ENCODE measurements at regions not wholly inside any gene's neighbourhood (a gene's known extent, or its start where the extent isn't known, plus 50 kb on each side); places are given as distances from the start of the nearest gene placed in this dataset.

DNA sequence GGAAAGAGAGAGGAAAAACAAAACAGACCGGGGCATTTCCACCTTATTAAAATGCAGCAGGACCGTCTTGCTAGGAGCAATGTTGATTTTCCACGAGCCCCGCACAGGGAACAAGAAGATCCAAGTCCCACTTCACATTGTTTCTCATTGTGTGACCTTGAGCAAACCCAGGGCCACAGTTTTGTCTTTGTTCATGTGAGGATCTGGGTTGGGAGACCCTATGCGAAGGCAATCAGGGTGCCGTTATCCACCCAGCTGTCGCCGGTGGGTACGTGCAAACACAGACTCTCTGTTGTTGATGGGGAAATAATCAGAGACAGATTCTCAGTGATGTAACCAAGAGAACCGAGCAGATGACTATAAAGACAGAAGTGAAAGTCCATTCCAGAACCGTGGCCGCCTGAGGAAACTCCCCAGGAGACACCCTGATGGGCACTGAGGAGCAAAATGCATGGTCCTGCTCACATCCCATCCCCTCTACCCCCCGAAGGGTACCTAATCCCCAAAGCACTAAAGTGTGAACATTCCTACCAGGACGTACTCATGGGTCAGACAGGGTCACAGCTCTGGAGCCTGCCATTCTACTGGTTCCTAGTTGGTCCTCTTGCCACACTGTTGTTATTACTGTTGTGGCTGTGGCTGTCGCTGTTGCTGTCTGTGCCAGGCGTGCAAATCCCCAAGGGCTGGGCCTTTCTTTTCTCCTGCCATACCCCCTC is 102.7 kb upstream of the RBPJ start:
- no peak overlapping the region for H2BK5ac ChIP-seq (ENCODE audit: low read depth, low read length)
- FAIRE-seq, result no peak
- CTCF ChIA-PET (ENCODE audit: partially characterized antibody), result interaction anchor here (0.7 to 2.5 kb wide), 3 partner anchors 11 to 136 kb away, joined by 3 to 6 read pairs (median 3); no protein-coding TSS in a partner anchor
- POLR2A ChIA-PET (ENCODE audit: partially characterized antibody), result no interaction called here
- H3K36me3 ChIP-seq (ENCODE audit: control insufficient read depth in 2 of 4, insufficient read depth in 4 of 4, low read length in 3 of 4), result no peaks in the 10 kb centered on the region
- H4K8ac ChIP-seq (ENCODE audit: extremely low read depth, insufficient read depth, low read length), result no peak overlapping the region
- H4K91ac ChIP-seq (replicated peaks; ENCODE audit: insufficient read length, low read length), result no peak overlapping the region
- TF ChIP-seq SP4 (IDR thresholded peaks at IDR 0.05; ENCODE audit: low read length), result no peak
- TF ChIP-seq, protein P1, sequence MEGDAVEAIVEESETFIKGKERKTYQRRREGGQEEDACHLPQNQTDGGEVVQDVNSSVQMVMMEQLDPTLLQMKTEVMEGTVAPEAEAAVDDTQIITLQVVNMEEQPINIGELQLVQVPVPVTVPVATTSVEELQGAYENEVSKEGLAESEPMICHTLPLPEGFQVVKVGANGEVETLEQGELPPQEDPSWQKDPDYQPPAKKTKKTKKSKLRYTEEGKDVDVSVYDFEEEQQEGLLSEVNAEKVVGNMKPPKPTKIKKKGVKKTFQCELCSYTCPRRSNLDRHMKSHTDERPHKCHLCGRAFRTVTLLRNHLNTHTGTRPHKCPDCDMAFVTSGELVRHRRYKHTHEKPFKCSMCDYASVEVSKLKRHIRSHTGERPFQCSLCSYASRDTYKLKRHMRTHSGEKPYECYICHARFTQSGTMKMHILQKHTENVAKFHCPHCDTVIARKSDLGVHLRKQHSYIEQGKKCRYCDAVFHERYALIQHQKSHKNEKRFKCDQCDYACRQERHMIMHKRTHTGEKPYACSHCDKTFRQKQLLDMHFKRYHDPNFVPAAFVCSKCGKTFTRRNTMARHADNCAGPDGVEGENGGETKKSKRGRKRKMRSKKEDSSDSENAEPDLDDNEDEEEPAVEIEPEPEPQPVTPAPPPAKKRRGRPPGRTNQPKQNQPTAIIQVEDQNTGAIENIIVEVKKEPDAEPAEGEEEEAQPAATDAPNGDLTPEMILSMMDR (IDR thresholded peaks at IDR 0.05; ENCODE audit: control extremely low read depth in 1 of 3, insufficient read depth in 1 of 3, low read depth in 1 of 3, low read length in 3 of 3), result no peak
- no peak for TF ChIP-seq SP1 (IDR thresholded peaks at IDR 0.05; ENCODE audit: low read depth, low read length)
- TF ChIP-seq POLR2A (IDR thresholded peaks at IDR 0.05; ENCODE audit: control extremely low read depth in 1 of 2, low read depth in 2 of 2, low read length in 2 of 2), result no peak
- no peak for TF ChIP-seq MAFK (IDR thresholded peaks at IDR 0.05; ENCODE audit: low read depth, low read length)
- no peak for TF ChIP-seq EP300 (IDR thresholded peaks at IDR 0.05; ENCODE audit: borderline replicate concordance in 1 of 2, low read depth in 2 of 2, low read length in 2 of 2)
- H2BK12ac ChIP-seq (ENCODE audit: low read depth, low read length), result no peak overlapping the region; the same call in 1 of the 2 replicates
- no peaks in the 10 kb centered on the region for H3K23me2 ChIP-seq (ENCODE audit: low read depth, low read length)
- no peak overlapping the region for H3K4me2 ChIP-seq (ENCODE audit: insufficient read depth in 1 of 2, low read depth in 2 of 2, low read length in 2 of 2)
- no peaks in the 10 kb centered on the region for H3K79me2 ChIP-seq (ENCODE audit: control insufficient read depth in 1 of 2, insufficient read depth in 2 of 2, low read length in 2 of 2)
- 91% methylated on average over 16 of the region's 16 CpGs; no CpG with 5 or more reads in 1 of the 2 experiments for WGBS, 2 experiments (ENCODE audit: extremely low coverage in 1 of 2, insufficient coverage in 1 of 2, insufficient read length in 1 of 2, insufficient replicate concordance in 2 of 2, low coverage in 1 of 2, low lambda C conversion rate in 2 of 2, missing lambda C conversion rate in 1 of 2)
- no peak overlapping the region for H2AK5ac ChIP-seq (ENCODE audit: low read depth, low read length)
- no peak overlapping the region for H2BK120ac ChIP-seq (replicated peaks; ENCODE audit: low read depth, low read length)
- H3K14ac ChIP-seq (ENCODE audit: insufficient read length), result no peak overlapping the region
- H3K27me3 ChIP-seq (replicated peaks in 1 of 4; ENCODE audit: control insufficient read depth in 3 of 4, extremely low read depth in 1 of 4, insufficient read depth in 3 of 4, low read length in 3 of 4), result no peaks in the 10 kb centered on the region
- no peaks in the 10 kb centered on the region for H3K4me1 ChIP-seq (replicated peaks in 1 of 4; ENCODE audit: control insufficient read depth in 3 of 4, insufficient read depth in 4 of 4, low read length in 3 of 4)
- H4K20me1 ChIP-seq (replicated peaks in 1 of 2; ENCODE audit: control insufficient read depth in 1 of 2, insufficient read depth in 2 of 2, low read length in 2 of 2), result no peaks in the 10 kb centered on the region
- no peak overlapping the region; the same call in 1 of the 2 replicates for H2AFZ ChIP-seq (ENCODE audit: low read length)
- H3K4ac ChIP-seq (replicated peaks; ENCODE audit: insufficient read length, low read depth, low read length), result no peak overlapping the region
- H3K56ac ChIP-seq (replicated peaks; ENCODE audit: insufficient read length, low read depth, low read length), result no peak overlapping the region
- H3K27ac ChIP-seq (ENCODE audit: low read depth, low read length), result no peak overlapping the region
- no peak overlapping the region for H3K23ac ChIP-seq (ENCODE audit: insufficient read length)
- H2BK15ac ChIP-seq (ENCODE audit: low read length), result no peak overlapping the region
- no peaks in the 10 kb centered on the region for H3K79me1 ChIP-seq (ENCODE audit: low read depth, low read length)
- H3K9me3 ChIP-seq (ENCODE audit: insufficient read depth in 2 of 2, low read depth in 1 of 2, low read length in 1 of 2), result no peaks in the 10 kb centered on the region
- no peak overlapping the region for H4K5ac ChIP-seq (ENCODE audit: insufficient read length, low read depth, low read length)
- H3K18ac ChIP-seq (ENCODE audit: extremely low read depth, low read length), result no peak overlapping the region
- no peak overlapping the region for H2BK20ac ChIP-seq (ENCODE audit: low read length)
- DNase-seq (ENCODE audit: low read depth in 1 of 2, low spot score in 2 of 2), result no peak
- H3K4me3 ChIP-seq (ENCODE audit: extremely low read depth in 1 of 4, insufficient read depth in 2 of 4, low read depth in 3 of 4, low read length in 4 of 4), result no peak overlapping the region
- no peak overlapping the region for H3K9ac ChIP-seq (replicated peaks in 1 of 4; ENCODE audit: extremely low read depth in 1 of 4, low read depth in 3 of 4, low read length in 3 of 4)

Data from H1 (cell line).